Peyer's patch (tissue), 4 donors: ENCODE measurements at regions not wholly inside any gene's neighbourhood (a gene's known extent, or its start where the extent isn't known, plus 50 kb on each side); places are given as distances from the start of the nearest gene placed in this dataset.
"Not testable (repeated sequence)": the region's sequence is repeated elsewhere in the genome, so short reads cannot be mapped to it uniquely, and the experiment has no call there.

Experiments
- DNase-seq, 3 donors: peaks; one replicate each; pipeline ENCODE4 v3.0.0-alpha.2; 2017 to 2019
- H3K27ac ChIP-seq, 4 donors: fragments of 200-600 bp; sonication (generic); one replicate each; pipeline ENCODE4 v1.5.1; 2016 to 2019
- H3K27me3 ChIP-seq, 2 donors: fragments of 200-600 bp; sonication (generic); one replicate each; pipeline ENCODE4 v1.5.1; 2019
- H3K36me3 ChIP-seq, 3 donors: fragments of 200-600 bp; sonication (generic); one replicate each; pipeline ENCODE4 v1.5.1; 2016 to 2019
- H3K4me1 ChIP-seq, 4 donors: fragments of 200-600 bp; sonication (generic); one replicate each; pipeline ENCODE4 v1.5.1; 2016 to 2019
- H3K4me3 ChIP-seq, 4 donors: fragments of 200-600 bp; sonication (generic); 1 replicate in 3 of 4; 2 replicates in 1 of 4; pipeline ENCODE4 v1.5.1; 2016 to 2019; ENCODE audit warnings: mild to moderate bottlenecking in 1 of 4
- H3K9me3 ChIP-seq, 4 donors: fragments of 200-600 bp; sonication (generic); one replicate each; pipeline ENCODE4 v1.5.1; 2016 to 2019; ENCODE audit warnings: mild to moderate bottlenecking in 1 of 4

DNA sequence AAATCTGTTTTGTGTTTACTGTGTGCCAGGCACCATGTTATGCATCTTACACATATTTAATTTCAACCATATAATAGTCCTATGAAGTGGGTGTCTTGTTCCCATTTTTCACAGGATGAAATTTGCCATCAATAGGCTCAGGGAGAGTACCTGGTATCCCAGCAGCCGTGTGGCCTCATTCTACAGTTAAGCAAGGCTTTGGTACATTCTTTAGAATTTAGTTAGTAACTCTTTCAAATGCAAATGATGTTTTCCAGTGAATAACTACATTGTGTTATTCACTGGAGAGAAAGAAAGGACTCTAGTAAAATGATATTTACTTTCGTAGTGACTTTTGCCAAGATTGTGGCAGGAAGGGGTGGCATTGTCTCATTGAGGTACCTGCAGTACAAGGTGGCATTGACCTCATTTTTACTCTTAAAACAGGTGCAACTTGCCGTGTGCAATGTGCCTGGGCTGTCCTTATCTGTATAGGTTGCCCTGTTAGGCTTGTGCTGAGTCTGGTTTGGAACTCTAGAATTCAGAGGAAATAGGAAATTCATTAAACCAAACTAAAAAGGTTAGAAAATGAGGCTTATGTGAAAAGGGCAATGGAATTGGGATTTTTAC is 117.4 kb upstream of the NBPF8 start:
- H3K27ac ChIP-seq, H3K36me3 ChIP-seq, H3K9me3 ChIP-seq, H3K4me3 ChIP-seq, H3K4me1 ChIP-seq, DNase-seq, H3K27me3 ChIP-seq: not testable (repeated sequence)

DNA sequence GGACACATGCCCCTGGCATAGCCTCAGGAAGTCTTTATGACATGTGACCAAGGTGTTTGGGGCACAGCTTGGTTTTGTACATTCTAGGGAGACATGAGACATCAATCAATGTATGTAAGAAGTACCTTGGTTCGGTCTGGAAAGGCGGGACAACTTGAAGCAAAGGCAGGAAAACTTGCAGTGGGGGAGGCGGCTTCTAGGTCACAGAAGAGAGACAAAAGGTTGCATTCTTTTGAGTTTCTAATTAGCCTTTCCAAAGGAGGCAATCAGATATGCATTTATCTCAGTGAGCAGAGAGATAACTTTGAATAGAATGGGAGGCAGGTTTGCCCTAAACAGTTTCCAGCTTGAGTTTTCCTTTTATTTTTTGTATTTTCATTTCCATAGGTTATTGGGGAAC is 113.8 kb upstream of the SEC22B start:
- not testable (repeated sequence) for H3K36me3 ChIP-seq, H3K27ac ChIP-seq, H3K9me3 ChIP-seq, DNase-seq, H3K4me1 ChIP-seq, H3K27me3 ChIP-seq, H3K4me3 ChIP-seq

DNA sequence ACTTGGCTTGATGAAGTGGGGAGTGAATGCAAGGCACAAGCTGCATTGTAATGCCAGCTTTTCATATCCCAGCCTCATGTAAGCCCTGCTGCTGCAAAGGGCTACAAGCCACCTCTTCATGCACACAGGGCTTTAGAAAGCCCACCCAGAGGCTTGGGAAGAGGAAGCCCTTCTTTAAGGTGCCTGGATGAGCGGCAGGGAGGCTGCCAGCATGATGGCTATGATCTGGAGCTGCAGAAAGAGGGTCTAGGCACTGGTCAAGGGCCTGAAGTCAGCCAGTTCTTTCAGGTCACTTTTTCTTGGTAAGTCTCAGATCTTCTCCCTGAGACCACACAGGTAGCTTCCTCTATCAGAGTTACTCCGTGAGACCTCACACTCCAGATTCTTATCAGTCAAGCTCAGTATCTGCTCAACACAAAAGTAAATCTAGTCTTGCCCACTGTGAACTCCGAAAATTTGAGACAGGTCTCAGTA is 113.3 kb upstream of the SEC22B start:
- not testable (repeated sequence) for H3K9me3 ChIP-seq, DNase-seq, H3K27ac ChIP-seq, H3K4me1 ChIP-seq, H3K27me3 ChIP-seq, H3K36me3 ChIP-seq, H3K4me3 ChIP-seq

DNA sequence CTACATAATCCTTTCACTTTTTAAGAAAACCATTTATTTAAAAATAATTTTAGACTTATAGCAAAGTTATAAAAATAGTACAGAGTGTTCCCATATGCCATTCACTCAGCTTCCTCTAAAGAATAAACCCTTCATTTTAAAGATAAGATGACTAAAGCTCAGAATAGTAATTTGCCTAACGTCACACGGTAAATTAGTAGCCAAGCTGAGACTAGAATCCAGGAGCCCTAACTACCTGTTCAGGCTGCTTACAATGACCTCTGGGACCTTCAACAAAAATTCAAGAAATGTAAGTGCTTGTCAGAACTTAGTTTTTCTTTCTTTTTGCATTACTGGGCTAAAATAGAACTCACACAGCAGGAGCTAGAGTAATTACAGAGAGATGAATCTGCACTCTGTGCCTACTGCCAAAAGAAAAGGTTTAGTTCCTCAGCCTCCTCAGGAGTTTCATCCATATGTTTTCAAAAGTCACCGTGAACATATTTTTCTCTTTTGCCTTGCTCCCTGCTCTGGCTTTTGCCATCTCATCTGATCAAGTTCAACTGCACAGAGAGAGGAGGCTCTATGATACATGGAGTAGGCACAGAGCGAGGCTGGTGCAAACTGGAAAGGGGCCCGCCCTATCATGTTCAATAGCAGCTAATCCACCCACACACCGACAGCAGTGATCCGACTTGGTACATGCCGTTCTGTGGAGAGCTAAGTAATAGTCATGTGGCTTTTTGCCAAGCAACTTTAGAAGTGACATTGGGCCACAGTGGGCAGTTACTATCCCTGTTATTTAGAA is 112.7 kb upstream of the SEC22B start:
- not testable (repeated sequence) for H3K27me3 ChIP-seq, H3K27ac ChIP-seq, H3K9me3 ChIP-seq, H3K4me3 ChIP-seq, H3K4me1 ChIP-seq, DNase-seq, H3K36me3 ChIP-seq

DNA sequence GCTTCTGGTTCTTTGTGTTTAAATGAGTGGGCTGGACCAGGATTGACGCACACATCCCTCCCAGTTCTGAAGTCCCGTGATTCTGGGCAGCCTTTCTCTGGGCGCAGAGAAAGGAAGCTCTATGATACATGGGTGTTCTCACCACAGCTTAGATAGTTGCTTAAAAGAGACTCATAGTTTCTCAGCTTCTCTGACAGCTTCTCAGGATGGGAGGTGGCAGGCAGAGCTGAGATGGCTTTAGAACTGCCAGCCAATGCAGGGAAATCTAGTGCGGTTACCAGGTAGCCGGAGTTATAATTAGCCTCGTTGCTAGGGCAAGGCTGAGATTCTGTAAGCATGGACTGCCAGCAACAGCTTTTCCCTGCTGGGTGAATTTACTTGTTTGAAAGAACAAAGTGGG is 111.8 kb upstream of the SEC22B start:
- DNase-seq, H3K36me3 ChIP-seq, H3K27ac ChIP-seq, H3K4me1 ChIP-seq, H3K9me3 ChIP-seq, H3K27me3 ChIP-seq, H3K4me3 ChIP-seq: not testable (repeated sequence)

DNA sequence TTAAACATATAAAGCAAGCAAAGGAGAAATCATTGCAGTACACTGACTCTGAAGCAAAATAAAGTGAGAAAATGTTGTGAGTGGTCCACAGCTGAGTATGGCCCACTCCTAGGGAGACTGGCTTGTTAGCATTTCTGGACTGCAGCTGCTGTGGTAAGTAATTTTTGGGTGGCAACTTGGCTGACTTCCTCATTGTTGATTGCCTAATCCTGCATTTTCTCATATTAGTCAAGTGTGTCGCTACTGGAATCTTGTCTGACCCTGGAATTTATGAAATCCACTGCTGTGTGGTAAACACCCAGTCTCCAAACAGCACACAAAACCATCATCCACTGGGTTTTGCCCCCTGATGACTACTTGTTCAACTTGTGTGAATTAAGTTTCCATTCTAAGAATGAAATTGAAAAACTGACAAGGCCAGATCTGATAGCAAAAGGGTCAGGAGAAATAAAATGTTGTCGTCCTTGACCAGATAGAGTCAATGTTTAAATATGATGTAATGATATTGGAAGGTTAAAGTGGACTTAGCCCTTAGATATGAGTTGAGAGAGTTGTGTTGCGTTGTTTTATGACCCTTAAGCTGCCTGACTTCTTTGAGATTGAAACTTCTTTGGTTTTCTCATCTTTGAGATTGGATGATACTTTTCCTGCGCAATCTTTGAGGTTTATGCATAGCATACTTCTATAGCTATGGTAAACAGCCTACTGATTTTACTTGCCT is 106.6 kb upstream of the SEC22B start:
- H3K4me3 ChIP-seq, H3K9me3 ChIP-seq, DNase-seq, H3K4me1 ChIP-seq, H3K27ac ChIP-seq, H3K36me3 ChIP-seq, H3K27me3 ChIP-seq: not testable (repeated sequence)

DNA sequence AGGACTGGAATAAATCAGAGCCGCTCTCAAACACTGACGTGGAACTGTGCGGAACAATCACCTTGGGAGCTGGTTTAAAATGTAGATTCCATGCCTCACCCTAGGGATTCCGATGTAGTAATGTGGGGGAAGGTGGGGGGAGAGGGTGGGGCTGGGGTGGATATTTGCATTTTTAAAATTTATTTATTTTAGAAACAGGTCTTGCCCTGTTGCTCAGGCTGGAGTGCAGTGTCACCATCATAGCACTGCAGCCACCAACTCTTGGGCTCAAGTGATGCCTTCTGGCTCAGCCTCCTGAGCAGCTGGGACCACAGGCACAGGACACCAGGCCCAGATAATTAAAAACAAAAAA is 101.9 kb upstream of the SEC22B start:
- H3K9me3 ChIP-seq, H3K27me3 ChIP-seq, H3K36me3 ChIP-seq, H3K27ac ChIP-seq, H3K4me3 ChIP-seq, DNase-seq, H3K4me1 ChIP-seq: not testable (repeated sequence)

DNA sequence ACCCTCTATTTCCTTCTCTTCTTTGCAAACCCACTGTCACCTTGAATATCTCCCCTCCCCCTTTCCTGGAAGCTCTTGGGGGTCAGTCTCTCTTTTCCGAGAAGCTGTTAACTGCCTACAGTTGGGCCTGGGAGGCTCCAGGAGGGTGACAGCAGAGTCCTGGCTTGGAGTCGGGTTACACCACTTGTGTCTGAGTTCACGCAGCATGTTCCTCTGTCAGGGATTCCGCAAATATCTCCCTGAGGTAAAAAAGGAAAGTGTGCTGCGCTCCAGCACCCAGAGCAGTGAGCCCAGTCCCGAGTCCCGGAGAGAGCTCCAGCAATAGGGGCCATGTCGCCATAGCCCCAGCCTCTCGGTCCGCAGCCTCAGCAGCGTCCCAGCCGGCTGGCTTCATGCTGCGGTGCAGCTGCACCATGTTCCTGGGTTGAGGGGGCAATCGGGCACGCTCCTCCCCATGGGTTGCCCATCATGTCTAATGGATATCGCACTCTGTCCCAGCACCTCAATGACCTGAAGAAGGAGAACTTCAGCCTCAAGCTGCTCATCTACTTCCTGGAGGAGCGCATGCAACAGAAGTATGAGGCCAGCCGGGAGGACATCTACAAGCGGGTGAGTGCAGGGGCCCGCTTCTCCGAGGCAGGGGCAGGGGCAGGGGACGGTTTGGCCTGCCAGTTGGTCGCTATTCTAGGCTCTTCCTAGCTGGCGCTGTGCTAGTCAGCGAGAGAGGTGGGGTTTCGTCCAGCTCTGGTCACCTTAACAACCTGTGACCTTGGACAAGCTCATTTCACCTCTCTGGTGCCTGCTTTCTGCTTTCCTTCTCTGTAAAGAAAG is 101.3 kb upstream of the SEC22B start:
- H3K9me3 ChIP-seq, H3K27me3 ChIP-seq, H3K4me3 ChIP-seq, H3K36me3 ChIP-seq, H3K27ac ChIP-seq, H3K4me1 ChIP-seq, DNase-seq: not testable (repeated sequence)

DNA sequence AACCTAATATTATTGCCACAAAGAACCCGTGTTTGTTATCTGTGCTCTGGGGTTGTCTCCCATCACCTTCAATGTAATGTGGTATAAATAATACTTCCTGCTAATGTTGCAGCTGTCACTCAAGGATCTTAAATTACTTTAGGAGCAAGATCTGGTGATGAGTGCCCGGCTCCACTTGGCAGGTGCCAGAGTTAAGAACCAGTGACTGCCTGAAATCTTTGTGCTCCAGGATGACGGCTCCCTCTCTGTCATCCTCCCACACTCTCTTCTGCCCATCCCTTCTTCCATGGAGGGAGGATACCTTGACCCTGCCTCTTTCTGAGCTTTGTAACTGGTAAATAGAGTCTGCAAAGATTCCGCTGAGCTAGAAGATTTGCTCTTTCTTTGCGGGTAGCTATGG is 100.4 kb upstream of the SEC22B start:
- not testable (repeated sequence) for H3K4me3 ChIP-seq, H3K36me3 ChIP-seq, H3K27ac ChIP-seq, H3K27me3 ChIP-seq, H3K4me1 ChIP-seq, H3K9me3 ChIP-seq, DNase-seq

DNA sequence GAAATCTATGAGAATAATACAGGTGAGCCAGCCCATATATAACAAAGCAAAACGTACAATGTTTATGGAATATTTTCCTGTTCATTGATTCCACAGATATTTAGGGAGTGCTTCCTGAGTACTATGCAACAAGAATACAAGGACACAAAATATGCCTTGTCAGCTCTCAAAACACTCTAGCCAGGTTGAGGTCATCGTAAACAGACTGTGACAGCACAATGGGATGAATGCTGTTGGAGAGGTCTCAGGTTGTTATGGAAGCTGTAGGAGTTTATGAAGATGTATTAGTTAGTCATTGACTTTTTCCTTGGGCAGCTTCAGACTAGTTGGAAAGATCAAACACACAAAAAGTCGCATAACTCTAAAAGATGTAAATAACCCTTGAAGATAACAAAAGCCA is 98.1 kb upstream of the SEC22B start:
- DNase-seq, H3K36me3 ChIP-seq, H3K4me3 ChIP-seq, H3K9me3 ChIP-seq, H3K4me1 ChIP-seq, H3K27me3 ChIP-seq, H3K27ac ChIP-seq: not testable (repeated sequence)

DNA sequence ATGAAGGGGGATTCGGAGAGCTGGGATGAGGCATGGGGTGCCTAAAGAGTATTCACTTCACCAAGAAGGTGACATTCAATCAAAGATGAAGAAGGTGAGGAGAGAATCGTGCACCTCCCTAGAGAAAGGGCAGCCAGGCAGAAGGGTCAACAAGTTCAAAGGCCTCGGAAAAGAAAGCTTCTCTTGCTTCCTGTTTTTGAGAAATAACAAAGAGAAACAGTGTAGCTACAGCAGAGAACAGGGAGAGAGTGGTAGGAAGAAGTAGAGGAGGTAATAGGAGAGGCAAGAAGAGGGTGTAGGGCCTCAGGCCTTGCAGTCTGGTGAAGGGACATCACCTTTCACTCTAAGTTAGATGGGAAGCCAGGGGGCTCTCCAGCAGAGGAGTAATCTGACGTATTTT is 97.0 kb upstream of the SEC22B start:
- not testable (repeated sequence) for DNase-seq, H3K9me3 ChIP-seq, H3K36me3 ChIP-seq

DNA sequence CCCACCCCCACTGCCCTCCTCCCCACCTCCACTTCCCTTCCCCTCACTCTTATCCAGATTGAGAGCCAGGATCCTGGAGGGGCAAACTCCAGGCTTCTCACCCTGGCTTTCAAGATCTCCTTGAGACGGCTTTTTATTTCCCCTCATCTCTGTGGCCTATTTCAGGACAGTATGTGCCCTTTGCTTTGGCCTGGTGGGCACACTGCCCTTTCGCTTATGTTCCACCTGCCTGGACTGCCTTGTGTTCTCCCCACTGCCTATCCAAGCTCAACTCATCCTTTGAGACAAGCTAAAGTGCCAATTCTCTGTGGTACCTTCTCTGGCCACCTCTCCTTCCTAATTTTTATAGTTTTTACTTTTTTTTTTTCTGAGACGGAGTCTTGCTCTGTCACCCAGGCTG is 95.9 kb upstream of the SEC22B start:
- not testable (repeated sequence) for H3K4me1 ChIP-seq, H3K27ac ChIP-seq, H3K4me3 ChIP-seq, H3K9me3 ChIP-seq, H3K27me3 ChIP-seq, H3K36me3 ChIP-seq, DNase-seq

More for the DNA sequence above, 97.0 kb upstream of the SEC22B start:
- H3K27ac ChIP-seq, H3K27me3 ChIP-seq, H3K4me1 ChIP-seq, H3K4me3 ChIP-seq: not testable (repeated sequence)

DNA sequence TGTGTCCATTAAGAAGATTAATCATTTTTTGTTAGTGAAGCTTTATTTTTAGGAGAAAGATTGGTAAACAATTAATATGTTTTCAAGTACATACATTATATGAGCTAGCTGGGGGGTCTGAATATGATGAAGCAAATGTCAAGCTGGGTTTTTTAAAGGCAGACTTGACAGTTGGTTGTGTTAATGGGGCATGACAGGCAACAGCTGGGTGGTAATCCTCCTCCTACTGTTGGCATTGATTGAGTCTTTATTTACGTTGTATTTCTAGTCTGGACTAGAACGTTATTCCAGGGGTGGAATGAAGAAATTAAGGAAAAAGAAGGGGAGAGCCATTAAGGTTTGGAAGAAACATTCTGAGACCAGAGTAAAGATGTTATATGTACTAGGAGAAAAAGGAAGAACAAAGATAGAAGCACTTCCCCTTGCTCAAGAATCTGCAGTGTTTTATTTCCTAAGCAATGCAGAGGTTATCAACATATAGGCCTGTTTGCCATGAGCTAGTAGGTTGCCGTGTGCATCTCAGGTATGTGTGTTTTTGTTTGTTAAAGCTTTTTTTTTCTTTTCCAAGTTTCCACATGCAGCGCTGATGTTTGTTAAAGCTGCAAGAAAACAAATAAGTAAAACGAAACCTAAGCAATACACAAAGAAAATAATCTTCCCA is 95.4 kb upstream of the SEC22B start:
- DNase-seq, H3K4me1 ChIP-seq, H3K9me3 ChIP-seq, H3K4me3 ChIP-seq, H3K27me3 ChIP-seq, H3K27ac ChIP-seq, H3K36me3 ChIP-seq: not testable (repeated sequence)

DNA sequence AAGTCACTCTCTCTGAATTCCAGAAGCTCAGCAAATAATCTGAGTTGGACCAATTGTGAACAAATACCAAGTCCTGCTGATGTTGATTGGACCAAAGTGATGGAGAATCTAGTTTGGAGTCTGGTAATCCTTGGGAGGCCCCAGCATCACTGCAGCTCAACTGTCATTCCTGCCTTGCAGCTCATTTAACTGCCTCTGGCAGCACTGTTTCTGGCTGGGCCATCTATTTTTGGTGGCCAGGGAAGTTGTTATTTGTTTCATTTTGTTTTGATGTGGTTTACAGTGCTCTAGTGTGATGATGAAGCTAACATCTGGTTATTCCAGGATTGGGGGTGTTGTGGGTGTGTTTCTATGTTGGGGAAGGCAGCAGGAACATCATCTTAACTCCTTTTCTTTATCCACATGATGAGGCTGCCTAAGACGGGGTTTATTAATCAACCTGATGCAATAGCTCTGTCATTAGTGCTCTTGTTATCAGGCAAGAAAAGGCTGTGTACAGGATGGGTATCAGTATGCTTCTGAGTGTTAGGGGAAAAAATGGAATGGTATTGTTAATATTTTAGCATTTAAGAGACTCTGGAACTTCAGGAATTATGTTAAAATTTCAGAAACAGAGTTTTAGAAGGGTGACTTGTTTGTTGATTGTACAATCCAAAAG is 91.7 kb upstream of the SEC22B start:
- not testable (repeated sequence) for H3K36me3 ChIP-seq, H3K27ac ChIP-seq, DNase-seq

More for the DNA sequence above, 91.7 kb upstream of the SEC22B start:
- not testable (repeated sequence) for H3K9me3 ChIP-seq, H3K4me3 ChIP-seq, H3K27me3 ChIP-seq, H3K4me1 ChIP-seq
